SHP77 (cell line): ENCODE measurements at regions not wholly inside any gene's neighbourhood (a gene's known extent, or its start where the extent isn't known, plus 50 kb on each side); places are given as distances from the start of the nearest gene placed in this dataset.
A peak's percentile ranks its signal among the peaks of the same experiment; 100 is the strongest.
"Not testable (repeated sequence)": the region's sequence is repeated elsewhere in the genome, so short reads cannot be mapped to it uniquely, and the experiment has no call there.

Source experiments
- DNase-seq, 2 experiments: peaks; one replicate each; lab custom pipeline; 2025; lab: John Stamatoyannopoulos, UW

DNA sequence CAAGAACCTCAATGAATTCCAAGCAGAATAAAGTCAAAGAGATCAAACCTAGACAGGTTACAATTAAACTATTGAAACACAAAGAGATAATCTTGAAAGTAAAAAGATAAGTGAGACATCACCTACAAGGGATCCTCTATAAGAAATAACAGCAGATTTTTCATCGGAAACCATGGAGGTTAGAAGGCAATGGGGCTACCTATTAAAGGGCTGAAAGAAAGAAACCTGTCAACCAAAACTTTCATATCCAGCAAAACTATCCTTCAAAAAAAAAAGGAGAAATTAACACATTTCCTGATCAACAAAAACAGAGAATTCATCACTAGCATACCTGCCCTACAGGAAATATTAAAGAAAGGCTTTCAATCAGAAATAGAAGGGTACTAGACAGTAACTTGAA is 244.9 kb downstream of the ARHGAP12 start:
- no peak for DNase-seq

DNA sequence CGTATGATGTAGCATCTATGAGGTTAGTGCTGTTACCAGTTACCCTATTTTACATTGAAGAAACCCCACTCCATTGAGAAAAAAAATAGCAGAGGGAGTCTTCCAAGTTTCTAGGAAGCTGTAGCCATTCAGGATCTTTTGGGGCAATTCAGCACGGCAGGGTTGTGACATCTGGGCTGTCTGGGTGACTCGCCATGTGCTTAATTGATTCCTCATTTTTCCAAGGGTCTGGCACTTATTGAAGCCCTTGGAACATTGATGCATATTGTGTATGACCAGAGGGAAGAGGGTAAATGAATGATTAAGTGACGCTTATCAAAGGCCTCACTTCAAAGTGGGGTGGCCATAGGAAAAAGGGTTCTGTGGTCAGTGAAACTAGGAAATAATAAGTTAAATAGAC is 248.7 kb downstream of the ARHGAP12 start:
- DNase-seq, result no peak

DNA sequence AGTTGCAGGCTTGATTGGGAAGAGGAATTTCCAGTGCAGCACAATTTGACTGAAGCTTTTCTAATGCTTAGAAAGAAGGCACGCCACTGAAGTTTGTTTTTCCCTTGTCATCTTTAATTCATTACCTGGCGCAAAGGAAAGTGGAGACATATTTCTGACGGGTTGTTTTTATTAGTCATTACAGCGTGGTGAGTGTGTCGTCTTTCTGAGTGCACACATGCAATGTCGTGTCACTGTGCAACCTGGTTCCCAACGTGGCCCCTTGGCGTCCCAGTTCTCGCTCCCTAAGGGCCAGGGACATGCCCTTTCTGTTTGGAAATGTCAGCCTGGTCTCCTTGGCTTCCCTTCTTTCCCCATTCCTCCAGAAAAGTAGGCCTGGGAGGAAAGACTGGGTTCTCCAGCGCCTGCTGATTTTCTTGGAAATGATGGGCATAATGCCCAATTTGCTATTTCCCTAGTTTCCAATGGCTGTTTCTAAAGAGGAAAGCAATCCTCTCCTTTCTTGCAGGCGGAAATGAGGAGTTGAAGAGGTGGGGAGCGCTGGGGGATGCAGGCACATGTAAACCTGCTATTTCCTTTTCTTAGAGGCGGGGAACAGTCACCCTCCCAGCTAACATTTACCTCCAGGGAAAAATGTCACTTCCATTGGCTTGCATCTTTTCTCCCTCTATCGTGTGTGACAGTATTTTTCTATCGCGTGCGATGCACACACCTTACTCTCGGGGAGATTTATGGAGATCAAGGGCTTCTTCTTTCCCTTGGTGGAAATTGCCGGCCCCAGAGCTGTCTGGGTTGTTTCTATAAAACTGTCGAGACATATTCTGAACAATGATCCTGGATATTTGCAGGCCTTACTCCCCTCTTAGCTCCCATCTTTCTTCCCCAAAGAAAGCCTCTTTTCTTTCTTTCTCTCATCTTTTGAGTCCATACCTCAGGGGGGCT is 249.8 kb downstream of the ARHGAP12 start:
- no peak for DNase-seq

GRCh38 chr10:31678139-31678536 is 250.5 kb downstream of the ARHGAP12 start:
- DNase-seq, result peak in 1 of 2 experiments; percentile 17

- DNase-seq, result peak; percentile 39 to 58
Measured at GRCh38 chr10:31677195-31678138, 251.2 kb downstream of the ARHGAP12 start.

- no peak for DNase-seq
Measured at GRCh38 chr10:31675726-31676125, 252.9 kb downstream of the ARHGAP12 start.

- DNase-seq, result no peak
Measured at GRCh38 chr10:31669357-31669756, 259.3 kb downstream of the ARHGAP12 start.

- no peak for DNase-seq
Measured at GRCh38 chr10:31668326-31668725, 260.3 kb downstream of the ARHGAP12 start.

GRCh38 chr10:31665764-31666279 is 262.8 kb downstream of the ARHGAP12 start:
- not testable (repeated sequence) for DNase-seq

- DNase-seq, result no peak
Measured at GRCh38 chr10:31664803-31665202, 263.8 kb downstream of the ARHGAP12 start.

- DNase-seq, result not testable (repeated sequence)
Measured at GRCh38 chr10:31664071-31664470, 264.6 kb downstream of the ARHGAP12 start.

- DNase-seq, result no peak
Measured at GRCh38 chr10:31660300-31660699, 268.3 kb downstream of the ARHGAP12 start.

DNA sequence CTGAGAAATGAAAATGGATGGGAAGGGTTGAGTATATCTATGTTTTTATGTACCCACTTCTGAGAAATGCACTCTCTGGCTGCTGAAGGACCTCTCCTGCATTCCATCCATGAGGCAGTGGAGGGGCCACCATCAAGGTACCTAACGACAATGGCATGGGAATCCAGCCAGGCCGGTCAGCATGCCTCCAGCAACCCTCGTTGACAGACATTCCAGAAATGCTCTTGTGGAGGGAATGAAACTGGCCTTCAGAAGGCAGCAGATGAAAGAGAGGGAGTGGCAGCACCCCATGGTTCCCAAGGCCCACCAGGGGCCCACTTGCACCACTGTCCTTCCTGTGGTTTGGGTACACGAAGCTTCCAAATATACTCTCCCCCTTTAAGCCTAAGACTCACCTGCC is 269.0 kb downstream of the ARHGAP12 start:
- DNase-seq, result no peak

DNA sequence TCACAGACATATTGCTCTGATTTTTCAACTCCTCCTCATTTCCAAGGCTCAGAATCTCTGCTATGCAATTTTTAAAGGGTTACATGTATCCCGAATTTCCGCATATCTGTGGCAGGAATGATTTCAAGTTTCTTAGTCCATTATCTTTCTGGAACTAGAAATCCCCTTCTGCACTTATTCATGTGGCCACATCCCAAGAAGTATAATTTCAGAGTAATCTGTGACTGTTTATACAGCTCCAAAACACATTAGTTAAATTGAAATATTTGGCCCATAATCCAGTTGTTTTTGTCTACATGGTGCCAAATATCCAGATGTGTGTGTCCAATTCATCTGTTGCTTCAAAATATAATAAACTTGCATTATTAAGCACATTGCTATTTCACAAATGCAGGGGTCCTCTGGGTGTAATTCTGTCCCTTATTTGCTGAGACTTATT is 271.2 kb downstream of the ARHGAP12 start:
- no peak for DNase-seq

GRCh38 chr10:31656851-31657433 is 271.7 kb downstream of the ARHGAP12 start:
- DNase-seq, result no peak

DNA sequence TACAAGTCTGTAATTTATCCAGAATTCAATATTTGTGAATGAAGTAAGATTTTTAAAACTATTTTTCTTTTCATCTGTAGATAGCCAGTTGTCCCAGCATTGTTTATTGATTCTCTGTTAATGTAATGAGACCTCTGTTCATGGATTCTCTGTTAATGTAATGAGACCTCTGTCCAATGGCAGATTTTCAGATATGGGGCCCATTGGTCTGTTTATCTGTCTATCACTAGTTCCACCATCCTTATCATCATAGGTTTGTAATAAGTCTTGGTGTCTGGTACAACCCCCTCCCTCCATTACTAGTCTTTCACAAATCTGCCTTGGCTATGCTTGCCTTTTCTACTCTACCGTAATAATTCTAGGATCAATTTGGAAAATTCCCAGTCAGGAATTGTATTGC is 276.6 kb downstream of the ARHGAP12 start:
- no peak for DNase-seq

DNA sequence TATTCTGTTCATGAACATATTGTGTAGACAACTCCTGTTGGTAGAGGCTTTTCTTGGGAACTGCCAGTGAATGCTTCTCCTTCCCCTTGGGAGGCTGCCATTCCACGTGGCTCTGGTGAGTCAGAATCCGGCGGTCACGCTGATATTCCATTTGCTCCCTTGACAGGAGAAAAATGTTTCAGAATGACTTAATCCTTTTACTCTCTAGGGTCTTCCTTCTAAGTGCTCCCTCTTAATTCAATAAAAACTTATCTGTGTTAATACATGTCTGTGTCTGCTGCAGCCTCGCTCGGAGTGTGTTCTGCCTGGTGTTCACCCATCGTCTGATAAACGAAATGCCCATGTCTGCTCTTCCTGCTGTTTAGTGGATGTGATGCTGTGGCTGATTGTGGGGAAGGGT is 278.6 kb downstream of the ARHGAP12 start:
- DNase-seq, result no peak

GRCh38 chr10:31648966-31649365 is 279.7 kb downstream of the ARHGAP12 start:
- no peak for DNase-seq

GRCh38 chr10:31647861-31648260 is 280.8 kb downstream of the ARHGAP12 start:
- DNase-seq, result no peak

DNA sequence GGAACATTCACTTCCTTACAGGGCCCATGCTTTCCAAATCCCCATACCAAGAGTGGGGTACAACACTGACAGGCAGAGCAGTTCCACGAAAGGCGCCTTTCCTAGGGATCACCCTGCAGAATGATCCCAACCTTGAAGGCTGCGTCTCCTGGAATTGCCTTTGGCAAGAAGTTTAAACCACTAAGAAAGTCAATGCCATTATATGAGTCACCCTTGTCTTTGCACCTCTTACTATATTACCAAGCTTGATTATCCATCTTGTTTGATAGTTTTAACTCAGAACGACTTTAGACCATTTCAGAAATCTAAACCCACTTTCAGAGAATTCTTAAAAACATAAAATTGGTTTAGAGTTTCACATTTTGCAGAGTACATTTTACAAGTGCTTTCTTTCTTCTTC is 282.1 kb downstream of the ARHGAP12 start:
- DNase-seq, result no peak

DNA sequence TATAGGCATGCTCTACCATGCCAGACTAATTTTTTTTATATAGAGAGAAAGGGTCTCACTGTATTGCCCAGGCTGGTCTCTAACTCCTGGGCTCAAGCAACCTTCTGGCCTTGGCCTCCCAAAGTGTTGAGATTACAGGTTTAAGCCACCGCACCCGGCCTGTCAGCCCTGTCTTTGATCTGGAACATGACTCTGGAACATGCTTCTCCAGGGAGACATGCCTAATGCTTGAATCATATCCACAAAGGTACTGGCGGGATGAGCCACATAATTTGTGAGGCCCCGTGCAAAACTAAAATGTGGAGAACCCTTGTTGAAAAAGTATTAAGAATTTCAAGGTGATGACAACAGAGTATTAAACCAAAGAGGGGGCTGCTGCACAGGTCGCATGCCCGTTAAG is 282.8 kb downstream of the ARHGAP12 start:
- DNase-seq, result no peak
